Activated effector memory CD4-positive, alpha-beta T cell treated with anti-CD3 and anti-CD28 coated beads, Interleukin-2, amount 50 U/mL, for 16 hours (primary cell): ENCODE measurements at regions not wholly inside any gene's neighbourhood (a gene's known extent, or its start where the extent isn't known, plus 50 kb on each side); places are given as distances from the start of the nearest gene placed in this dataset.

ENCODE experiments used
- DNase-seq: peaks from one replicate; pipeline ENCODE4 v3.0.0-alpha.2; 2020

DNA sequence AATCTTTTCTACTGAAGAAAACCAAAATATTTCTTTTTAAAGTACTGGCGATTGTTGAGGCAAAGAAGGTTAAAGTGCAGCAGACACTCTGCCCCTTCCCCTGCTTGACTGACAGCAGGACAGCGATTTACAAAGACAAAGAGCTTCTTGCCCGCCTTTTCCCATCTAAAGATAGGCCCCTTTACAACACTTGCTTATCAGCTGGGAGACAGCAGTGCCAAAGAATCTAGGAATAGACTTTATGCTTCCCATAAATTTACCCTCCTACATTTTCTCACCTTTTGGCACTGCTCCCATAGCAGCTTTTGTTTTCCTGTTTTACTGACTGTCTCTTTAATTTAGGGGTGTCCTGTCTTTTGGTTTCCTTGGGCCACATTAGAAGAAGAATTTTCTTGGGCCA, 824.1 kb downstream of the CCSER2 start:
- DNase-seq, result no peak

DNA sequence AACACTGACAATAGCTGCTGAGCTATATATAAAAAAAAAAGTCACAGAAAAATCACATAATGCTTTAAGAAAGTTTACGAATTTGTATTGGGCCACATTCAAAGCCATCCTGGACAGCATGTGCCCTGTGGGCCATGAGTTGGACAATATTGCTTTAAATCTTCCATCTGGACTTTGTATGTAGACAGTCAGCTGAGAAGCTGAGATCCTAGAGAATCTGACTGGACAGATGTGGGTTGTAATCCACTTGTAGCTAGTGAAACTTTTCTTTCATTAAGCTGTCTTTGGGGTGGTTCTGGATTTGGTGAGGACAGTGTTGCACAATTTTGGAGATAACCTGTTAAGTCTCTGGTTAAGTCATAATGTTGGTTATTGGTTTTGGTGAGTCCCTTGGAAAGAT, 824.5 kb downstream of the CCSER2 start:
- no peak for DNase-seq

DNA sequence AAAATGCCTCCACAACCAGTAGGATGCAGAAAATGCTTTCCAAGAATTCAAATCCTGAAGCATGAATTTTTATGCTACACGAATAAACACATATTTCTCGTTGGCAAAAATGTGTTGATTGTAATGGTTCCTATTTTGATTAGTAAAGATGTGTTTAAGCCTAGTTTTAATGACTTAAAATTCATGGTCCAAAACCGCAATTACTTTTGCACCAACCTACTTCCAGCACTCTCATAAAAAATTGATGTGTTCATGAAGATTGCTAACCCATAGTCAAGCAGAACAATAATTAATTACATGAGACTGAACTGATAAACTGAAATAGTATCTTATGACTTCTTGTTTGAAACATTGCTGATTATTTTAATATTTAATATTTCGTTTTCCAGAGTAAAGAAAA, 828.8 kb downstream of the CCSER2 start:
- DNase-seq, result no peak

DNA sequence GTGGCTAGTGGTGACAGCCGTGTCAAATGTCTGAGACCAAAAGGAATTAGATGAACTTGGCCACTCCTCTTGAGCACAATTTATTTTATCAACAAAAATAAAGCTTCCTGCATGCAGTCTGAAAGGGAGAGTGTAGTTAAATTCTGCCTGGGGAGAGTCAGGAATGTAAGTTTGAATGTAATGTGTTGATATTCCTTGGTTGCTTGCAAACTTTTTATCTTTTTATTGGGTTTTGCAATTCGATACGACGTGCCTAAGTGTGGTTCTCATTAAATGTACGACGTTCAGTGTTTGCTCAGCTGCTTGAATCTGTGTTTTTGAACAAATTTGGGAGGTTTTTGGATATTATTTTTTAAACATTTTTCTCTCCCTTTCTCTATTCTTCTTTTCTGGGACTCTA, 839.9 kb downstream of the CCSER2 start:
- DNase-seq, result no peak

- DNase-seq, result no peak
Observed at GRCh38 chr10:85170026-85170425, 841.6 kb downstream of the CCSER2 start.

DNA sequence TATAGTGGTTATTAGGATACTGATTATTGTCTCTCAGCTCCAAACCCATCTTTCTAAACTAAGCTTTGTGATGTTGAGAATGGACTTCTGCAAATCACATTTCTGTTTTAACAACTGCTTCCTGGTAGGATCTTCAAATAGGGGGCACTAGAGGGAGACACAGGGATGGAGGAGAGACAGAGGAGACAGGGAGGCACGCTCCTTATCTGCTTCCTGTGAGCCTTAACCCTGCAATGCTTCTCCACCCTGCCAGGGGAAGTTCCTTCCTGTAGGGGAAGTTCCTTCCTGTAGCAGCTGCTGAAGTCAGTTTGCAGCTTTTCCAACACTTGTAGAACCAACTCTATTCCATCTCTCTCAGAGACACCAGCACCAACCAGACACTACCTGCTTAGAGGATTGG, 847.2 kb downstream of the CCSER2 start:
- no peak for DNase-seq

- no peak for DNase-seq
Observed at GRCh38 chr10:85177767-85178166, 849.4 kb downstream of the CCSER2 start.

GRCh38 chr10:85187047-85187446, 858.7 kb downstream of the CCSER2 start:
- no peak for DNase-seq

DNA sequence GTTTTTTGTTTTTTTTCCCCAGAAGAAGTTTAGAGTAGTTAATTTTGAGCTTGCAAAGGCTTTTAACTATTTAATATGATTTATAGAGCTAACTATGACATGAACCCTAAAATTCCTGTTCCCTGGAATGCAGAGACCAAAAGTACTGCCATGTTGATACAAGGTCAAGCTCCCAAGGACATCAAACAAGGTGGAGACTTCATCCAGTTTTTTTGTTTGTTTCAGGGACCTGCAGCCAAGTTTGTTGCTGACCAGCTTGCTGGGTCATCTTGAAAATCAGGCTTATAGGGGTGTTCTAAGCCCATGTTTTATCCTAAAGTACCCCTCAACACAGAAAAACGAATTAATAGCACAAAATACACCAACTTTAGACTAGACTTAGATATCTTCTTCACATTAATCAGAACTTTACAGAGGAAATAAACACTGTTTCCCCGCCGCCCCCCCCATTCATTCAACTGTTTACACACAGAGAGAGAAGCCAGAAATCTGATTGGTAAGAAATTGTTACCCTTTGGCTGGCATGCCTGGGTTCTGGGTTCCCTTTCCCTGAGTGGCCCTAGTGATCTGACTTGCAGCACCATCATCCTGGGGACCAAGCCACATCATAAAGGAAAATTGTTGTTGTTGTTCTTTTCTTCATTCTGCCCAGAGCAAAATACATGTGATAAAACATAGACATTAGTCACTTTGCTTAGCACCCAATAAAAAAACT, 860.5 kb downstream of the CCSER2 start:
- no peak for DNase-seq

GRCh38 chr10:85193796-85194195, 865.4 kb downstream of the CCSER2 start:
- no peak for DNase-seq

- DNase-seq, result no peak
Observed at GRCh38 chr10:85194706-85195105, 866.3 kb downstream of the CCSER2 start.

- DNase-seq, result no peak
Observed at GRCh38 chr10:85195596-85195995, 867.2 kb downstream of the CCSER2 start.

DNA sequence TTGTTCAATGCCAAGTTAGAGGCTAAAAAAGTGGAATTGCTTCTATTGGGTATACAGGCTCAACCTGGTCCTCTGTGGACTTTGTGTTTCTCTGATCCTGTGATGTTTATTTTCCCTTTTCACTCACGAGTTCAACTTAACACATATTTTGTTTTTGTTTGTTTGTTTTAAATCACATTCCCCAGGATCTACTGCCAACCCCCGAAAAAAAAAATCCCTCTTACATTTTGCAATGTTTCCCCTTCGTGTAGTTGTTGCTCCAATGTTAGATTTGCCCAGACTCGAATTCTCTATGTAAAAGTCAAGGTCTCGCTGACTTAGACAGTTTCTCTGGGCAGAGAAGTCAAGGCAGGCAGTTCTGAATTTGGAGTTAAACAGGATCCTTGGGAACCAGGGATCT, 876.4 kb downstream of the CCSER2 start:
- DNase-seq, result no peak

- no peak for DNase-seq
Observed at GRCh38 chr10:85212526-85212925, 884.1 kb downstream of the CCSER2 start.

GRCh38 chr10:85213493-85213892, 885.1 kb downstream of the CCSER2 start:
- no peak for DNase-seq

GRCh38 chr10:85222300-85222699, 893.9 kb downstream of the CCSER2 start:
- no peak for DNase-seq

DNA sequence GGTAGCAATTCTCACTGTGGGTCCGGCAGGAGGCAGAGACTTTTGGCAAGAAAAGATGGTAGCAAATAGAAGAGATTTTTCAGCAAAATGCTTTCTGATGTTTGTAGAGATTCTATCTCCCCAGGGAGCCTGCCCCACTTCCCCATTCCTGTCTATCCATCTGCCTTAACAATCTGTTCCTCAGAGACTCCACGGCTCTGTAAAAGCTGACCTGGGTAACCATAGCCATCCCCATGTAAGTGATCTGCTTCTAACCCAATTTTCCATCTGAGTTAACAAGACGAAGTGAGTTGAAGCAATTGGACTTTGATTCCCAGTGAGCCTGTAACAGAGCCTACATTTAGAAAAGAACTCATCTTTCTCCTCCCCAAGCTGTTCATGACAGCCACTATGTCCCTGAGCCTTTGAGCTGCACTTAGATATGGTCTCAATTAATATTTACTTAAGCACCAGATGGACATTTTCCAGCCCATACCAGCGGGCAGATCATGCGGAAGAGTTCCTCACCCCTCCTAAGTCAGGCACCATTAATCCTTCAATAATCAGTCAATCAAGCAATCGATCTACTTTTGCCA, 896.1 kb downstream of the CCSER2 start:
- DNase-seq, result no peak

- no peak for DNase-seq
Observed at GRCh38 chr10:85225311-85225710, 896.9 kb downstream of the CCSER2 start.

DNA sequence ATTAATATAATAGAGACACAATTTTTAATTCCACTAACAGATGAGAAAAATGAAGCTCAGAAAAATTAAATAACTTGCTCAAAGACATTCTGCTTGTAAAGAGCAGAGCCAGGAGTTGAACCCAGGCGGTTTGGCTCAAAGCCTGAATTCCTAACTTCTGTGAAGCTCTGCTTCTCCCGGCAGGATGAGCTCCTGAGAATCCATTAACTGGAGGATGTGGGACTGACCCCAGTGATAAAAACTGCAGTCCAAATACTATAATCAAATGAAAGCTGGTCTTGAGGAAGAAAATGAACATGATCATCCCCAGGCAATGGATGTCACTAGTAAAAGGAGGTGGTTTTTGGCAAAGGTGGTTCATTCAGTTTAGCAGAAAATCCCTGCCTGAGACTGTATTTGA, 898.2 kb downstream of the CCSER2 start:
- DNase-seq, result no peak

- no peak for DNase-seq
Observed at GRCh38 chr10:85228726-85229125, 900.3 kb downstream of the CCSER2 start.

DNA sequence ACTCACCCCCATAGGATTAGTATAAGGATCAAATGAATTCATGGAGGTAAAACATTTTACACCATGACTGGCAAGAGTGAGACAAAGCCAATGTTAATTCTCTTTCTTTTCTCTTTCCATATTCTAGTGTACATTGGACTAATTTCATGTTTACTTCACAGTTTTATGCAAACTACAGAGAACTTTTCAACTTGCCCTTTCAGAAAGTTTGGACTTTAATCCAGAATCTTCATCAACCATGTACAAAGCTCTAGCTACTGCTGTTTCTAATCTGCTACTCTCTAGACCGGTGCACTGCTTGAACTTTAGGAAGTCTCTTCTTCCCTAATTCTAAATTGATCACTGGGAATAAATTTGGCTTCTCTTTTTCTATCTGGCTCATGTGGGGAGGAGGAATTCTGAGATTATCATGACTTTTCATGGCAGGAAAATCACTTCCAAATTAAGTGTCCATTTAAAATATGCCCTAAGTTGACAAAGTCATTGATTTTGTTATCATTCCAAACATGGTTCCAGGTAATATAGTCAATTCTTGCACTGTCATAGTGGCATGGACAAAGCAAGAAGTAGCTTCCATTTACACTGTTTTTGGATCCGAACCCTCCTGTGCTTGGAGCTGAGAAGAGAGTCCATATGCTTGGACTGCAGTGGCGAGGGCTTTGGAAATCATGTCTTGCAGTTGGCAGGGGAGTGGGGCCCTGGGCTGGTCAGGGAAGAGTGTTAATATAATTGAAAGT, 903.3 kb downstream of the CCSER2 start:
- no peak for DNase-seq

- DNase-seq, result no peak
Observed at GRCh38 chr10:85235258-85235657, 906.9 kb downstream of the CCSER2 start.

- DNase-seq, result no peak
Observed at GRCh38 chr10:85238676-85239075, 910.3 kb downstream of the CCSER2 start.

GRCh38 chr10:85250304-85250703, 921.9 kb downstream of the CCSER2 start:
- no peak for DNase-seq
